ENCODE measurements at regions not wholly inside any gene's neighbourhood (a gene's known extent, or its start where the extent isn't known, plus 50 kb on each side); places are given as distances from the start of the nearest gene placed in this dataset.
"Not testable (repeated sequence)": the region's sequence is repeated elsewhere in the genome, so short reads cannot be mapped to it uniquely, and the experiment has no call there.

DNA sequence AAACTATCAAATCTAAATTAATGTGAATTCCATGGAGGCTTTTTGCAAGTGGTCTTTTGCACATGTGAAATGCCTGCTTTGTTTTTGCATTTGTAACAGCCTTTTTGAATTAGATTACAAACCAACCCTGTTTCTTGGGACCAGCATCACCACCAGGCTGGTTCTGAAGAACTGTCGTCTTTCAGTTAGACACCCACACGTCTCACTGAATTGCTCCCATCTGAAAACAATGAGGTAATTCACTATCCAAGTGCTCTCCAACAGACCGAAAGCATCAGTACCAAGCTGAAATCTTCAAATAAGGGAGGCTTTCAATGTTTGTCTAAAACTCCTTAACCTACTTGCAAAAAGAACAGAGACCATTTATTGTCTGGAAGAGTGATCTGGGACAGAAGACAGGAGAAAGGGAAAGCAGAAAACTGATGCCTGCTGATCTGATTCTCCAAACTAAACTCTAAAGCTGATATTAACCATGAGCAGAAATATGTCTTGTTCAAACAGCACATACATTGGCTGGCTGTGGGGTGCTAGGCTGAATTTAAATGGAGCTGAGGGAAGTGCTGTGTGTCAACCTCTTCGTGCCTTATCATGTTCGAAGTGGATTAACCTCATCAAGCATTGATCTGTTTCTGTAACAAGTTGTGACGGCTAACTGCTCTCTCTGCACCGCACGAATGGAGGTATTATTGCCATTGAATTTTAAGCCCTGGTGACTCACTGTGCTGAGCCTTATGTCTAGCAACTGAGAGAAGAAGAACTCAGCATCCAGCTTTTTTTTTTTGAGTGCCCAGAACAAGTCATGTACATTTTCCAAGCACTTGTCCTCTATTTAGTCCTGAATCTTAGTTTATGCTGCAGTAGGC is 213.7 kb upstream of the P2RY1 start:
- no peak for DNase-seq (ENCODE audit: low spot score)

DNA sequence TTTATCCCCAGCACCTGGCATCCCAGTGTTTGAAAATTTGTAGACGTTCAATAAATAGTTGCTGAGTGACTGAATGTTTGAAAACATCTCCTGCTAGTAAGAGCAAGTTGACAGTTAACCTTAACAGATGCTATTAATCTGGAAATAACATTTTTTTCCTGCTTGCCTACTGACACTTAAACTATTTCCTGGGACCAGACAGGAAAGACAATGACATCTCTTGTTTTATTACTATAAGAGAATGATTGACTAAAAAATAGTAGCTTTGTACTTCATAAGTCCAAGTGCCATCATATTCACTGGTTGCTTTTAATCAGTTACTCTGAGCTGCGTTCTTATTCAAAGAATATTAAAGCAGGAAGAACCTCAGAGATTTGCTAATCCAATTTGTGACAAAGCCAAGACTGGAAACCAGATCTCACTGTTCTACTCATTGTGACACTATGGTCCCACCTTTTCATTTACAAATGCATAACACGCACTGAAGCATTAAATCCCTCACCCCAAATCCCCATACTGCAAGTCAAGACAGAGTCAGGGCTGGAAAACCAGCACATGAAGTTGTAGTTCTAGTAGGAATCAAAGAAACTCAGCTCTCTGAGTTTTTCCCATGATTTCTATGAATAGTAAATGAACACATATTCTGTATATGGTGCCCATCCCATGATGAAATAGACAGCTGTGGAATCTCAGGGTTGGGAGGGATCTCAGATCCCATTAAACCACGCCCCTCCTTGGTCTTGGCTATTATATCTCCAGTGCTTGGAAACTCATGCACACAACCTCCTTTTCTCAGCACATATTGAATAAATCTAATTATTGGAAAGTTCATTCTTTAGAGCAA is 212.7 kb upstream of the P2RY1 start:
- no peak for DNase-seq (ENCODE audit: low spot score)

DNA sequence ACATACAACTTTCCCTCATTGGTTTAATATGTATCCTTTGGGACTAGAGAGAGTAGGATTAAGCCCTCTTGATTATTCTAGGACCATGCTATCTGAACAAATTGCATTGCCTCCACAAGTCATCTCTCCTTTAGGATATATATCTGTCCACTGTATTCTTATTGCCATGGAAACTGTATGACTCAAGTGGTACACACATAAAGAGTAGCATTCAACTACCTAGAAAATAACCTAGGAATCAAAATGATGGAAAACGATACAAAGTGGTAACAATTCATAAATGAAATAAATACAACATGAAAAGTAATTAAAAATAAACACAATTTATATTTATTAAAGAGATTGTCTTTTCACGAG is 212.1 kb upstream of the P2RY1 start:
- no peak for DNase-seq (ENCODE audit: low spot score)

DNA sequence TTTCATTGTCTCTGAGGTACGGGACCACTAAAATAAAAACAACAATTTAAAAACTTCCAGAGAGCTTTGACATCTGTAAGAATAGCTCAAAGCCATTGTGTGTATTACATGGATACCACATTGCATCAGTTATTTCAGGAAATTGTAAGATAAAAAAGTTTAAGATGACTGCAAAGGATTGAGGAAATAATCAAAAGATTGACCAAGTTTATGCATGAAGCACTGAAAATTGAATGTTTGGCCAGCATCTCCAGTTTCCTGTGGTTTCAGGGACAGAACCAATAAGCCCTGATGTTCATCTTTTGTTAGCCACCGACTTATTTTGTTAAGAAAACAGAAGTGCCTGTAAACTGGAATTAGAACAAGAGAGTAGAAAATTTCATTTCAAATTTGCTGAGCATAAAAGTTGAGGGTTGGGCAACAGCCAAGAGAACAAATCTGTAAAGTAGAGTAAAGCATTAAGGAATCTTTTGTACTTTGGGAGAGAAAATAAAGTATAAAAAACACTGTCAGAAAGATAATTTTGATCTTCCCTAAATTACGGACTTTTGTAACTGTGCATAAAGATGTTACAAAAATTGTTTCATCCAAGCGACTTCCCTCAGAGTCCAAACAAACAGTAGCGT is 211.5 kb upstream of the P2RY1 start:
- no peak for DNase-seq (ENCODE audit: low spot score)

DNA sequence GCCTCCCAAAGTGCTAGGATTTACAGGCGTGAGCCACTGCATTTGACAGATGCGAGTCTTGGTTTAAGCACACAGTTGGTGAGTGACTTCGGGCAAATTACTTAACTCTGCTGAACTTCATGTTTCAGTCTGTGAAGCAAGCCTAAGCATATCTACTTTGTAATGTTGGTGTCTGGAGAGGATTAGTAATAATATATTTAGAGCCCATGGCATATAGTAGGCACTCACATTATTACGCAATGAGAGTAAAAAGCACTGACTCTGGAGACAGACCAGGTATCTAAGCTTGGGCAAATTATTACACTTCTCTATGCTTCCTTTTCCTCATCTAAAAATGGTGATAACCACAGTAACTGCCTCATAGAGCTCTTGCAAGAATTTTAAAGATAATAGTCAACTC is 208.7 kb upstream of the P2RY1 start:
- no peak for DNase-seq (ENCODE audit: low spot score)

DNA sequence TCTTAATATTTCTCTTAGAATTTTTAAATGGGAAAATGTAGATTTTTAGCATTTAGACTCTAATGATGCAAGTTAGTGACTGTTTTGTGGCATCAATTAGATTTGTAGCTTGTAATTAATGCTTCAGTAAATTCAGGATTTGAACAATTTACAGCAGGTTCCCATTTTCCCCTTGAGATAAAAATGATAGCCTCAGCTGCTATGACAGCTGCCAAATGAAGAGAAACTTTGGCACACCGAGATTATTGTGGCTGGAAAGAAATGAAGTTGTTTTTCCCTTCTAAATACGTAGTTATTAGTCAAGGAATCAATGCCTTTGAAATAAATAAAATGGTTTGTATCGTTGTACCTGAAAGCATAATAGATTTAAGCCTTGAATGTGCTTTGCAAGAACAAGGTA is 206.4 kb upstream of the P2RY1 start:
- DNase-seq (ENCODE audit: low spot score): no peak

DNA sequence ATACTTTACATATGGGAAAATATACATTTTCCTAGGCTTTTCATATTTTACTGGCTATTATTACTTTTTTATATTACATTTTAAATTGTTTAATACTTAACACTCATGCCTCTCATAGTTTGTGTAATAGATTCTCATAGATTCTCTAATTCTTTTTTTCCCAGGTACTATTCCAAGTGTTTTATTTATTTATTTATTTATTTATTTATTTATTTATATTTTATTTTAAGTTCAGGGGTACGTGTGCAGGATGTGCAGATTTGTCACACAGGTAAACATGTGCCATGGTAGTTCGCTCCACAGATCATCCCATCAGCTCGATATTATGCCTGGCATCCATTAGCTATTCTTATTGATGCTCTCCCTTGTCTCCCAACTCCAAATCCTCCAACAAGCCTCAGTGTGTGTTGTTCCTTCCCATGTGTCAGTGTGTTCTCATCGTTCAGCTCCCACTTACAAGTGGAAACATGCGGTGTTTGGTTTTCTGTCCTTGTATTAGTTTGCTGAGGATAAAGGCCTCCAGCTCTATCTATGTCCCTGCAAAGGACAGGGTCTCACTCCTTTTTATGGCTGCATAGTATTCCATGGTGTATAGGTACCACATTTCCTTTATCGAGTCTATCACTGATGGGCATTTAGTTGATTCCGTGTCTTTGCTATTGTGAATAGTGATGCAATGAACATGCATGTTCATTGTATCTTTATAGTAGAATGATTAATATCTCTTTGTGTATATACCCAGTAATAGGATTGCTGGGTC is 205.4 kb upstream of the P2RY1 start:
- no peak for DNase-seq (ENCODE audit: low spot score)

DNA sequence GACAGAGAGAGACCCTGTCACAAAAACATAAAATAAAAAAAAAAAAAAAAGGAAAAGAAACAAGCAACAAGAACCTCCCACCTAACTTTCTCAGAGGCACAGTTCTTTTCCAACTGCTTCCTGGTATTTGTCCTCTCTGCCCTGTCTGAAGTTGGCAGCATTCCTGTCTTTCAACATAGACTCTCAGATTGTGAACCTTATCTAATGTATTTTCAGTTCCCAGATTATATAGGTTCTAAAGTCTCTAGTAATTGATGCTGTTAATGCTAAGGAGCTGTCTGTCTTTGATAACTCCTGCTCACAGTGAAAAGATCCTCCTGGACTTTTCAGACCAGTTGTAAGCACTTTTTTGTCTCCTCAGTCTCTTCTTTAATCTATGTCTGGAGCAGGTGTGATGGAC is 199.5 kb upstream of the P2RY1 start:
- no peak for DNase-seq (ENCODE audit: low spot score)

DNA sequence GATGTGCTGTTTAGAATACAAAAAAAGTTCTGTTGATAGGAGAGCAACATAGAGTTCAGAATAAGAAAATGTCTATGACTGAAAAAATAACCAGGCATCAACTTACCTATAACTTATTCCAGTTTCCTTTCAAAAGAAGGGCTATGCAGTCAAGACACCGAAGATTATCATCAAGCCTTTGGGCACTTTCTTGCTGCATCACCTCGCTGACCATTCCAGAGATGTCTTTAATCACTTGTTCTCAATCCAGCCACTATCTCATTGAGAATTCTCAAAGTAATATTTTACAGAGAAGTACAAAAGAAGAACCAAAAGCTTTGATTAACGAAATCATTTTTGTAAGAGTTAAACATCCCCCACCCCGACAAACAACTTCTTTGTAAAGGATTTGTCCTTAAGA is 198.3 kb upstream of the P2RY1 start:
- DNase-seq (ENCODE audit: low spot score): no peak

DNA sequence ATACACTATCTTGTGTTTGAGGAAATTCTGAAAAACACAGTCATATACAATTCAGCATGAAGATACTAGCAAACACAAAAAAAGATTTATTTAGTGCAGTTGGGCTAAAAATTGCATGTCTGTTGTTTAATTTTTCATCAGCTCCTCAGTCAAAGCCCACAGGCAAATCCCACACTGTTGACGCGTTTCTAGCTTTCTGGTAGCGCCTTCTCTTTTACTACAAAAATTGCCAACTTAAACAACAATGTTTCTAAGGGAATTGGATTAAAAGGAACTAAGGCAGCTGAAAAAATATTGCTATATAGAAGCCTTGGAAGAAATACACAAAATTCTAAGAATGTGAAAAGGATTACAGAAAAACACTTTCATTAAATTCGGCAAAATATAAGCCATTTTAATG is 196.7 kb upstream of the P2RY1 start:
- no peak for DNase-seq (ENCODE audit: low spot score)

DNA sequence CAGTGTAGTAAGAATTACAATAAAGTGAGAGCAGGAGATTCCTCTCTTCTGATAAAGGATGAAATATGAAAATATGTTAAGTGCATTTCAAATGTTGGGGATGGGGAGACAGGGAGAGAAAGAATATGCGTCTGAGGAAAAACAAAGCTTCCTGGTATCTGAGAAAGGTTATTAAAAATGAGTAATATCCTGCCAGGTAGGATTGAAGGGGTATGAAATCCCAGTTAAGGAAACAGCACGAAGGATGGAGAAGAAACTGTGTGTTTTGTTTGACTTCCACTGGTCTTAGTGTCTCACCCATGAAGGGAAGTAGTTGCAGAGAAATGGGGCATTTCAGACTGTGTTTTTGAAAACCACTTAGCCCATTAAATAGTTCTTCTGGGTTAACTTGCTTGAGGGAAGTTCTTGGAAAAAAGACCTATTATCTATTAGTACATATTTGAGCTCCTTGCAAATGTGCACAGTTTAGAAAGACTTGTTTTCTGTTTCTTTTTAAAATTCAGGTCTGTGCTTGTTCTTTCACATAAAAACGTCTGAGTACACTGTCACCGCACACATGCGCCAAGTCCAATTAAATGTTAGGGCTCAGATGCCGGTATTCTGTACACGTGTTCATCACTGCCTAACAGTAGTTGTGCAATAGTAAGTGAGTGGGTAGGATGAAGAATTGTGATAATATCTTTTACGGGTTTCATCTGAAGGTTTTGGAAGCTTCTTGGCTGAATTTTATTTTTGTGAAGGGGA is 196.1 kb upstream of the P2RY1 start:
- no peak for DNase-seq (ENCODE audit: low spot score)

DNA sequence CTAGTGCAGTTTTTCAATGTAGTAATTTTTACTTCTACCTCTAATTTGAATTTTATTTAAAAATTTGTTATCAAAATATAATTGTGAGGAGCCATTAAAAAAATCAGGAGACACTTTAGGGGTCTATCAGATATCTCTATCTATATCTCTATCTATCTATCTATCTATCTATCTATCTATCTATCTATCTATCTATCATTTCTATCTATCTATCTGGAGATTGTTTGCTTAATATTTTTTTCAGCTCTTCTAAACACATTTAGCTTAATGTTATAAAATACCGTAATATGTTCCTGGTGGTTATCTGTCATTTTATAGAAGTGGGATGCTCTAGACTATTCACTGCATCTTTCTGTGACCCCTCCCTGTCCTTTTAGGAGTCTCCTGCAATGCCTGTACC is 193.7 kb upstream of the P2RY1 start:
- no peak for DNase-seq (ENCODE audit: low spot score)

DNA sequence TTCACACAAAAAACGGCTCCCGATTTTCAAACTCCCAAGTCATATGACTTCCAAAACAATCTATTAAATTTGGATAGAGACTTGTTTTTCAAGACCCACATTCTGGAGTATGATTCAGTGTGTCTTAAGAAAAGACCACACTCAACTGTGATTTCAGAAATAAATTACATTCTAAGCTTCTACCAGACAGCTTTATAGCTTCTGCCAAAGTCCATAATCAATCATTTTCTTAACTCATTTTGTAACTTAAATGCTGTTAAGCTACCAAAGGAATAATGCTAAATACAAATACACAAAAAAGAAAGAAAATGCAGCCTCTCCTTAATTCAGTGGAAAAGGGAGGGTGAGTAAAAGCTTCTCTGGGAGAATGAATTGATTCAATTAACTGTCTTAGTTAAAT is 192.3 kb upstream of the P2RY1 start:
- no peak for DNase-seq (ENCODE audit: low spot score)

DNA sequence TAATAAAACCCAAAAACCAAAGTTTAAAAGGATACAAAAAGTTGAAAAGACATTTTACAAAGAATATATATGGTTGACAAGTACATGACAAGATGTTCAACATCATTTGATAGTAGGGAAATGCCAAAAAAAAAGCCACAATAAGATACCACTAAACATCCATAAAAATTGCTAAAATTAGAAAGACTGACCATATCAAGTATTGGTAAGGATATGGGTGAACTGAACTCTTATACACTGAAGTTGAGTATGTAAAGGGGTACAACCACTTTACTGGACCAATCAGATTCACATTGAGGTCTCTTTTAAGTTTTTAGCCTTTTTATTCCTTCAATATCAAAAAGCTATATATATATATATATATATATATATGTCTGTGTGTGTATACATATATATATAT is 190.5 kb upstream of the P2RY1 start:
- DNase-seq (ENCODE audit: low spot score): no peak

DNA sequence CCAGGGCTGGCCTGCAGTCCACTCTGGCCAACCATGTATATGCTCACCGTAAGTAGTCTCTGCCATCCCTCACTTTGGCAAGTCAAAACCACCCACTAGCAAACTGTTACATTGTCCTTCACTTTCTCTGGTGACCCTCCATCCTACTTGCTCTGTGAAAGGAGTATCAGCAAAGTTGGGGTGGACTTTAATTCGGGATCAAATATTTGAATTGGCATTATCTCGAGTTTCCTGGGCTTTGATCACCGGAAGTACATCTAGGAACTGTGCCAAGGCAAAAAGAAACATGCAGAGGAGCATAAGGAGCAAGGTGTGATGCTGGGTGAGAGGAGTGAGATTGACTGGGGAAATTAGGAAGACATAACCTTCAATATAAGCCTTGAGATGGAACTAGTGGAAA is 188.9 kb upstream of the P2RY1 start:
- DNase-seq (ENCODE audit: low spot score): peak; percentile 17

DNA sequence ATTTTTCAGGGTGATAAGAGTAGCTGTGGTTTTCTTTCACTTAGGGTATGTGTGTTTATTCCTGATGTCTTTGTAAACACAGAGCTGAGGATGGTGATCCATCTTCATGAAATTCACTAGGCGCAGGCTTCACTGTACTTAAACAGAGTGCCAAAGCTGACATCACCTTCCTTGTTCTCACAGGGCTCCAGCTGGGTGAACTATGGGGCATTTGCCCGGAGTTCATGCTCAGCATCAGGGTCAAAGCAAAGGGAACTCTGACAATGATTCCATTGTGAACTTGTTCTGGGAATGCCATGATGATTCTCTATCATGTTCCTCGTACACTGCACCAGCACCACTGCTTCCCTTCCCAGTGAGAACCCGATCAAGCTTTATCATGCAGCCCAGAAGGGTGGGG is 184.8 kb upstream of the P2RY1 start:
- DNase-seq (ENCODE audit: low spot score): no peak

DNA sequence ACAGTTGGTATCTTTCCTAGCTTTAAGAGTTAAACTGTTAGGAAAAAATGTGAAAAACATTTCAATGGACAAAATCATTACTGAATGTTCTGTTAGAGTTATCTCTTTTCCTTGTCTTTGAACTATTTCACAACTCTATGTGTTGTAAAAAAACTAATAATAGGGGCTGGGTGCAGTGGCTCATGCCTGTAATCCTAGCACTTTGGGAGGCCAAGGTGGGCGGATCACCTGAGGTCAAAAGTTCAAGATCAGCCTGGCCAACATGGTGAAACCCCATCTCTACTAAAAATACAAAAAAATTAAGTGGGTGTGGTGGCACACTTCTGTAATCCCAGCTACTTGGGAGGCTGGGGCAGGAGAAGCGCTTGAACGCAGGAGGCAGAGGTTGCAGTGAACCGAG is 184.0 kb upstream of the P2RY1 start:
- not testable (repeated sequence) for DNase-seq (ENCODE audit: low spot score)

DNA sequence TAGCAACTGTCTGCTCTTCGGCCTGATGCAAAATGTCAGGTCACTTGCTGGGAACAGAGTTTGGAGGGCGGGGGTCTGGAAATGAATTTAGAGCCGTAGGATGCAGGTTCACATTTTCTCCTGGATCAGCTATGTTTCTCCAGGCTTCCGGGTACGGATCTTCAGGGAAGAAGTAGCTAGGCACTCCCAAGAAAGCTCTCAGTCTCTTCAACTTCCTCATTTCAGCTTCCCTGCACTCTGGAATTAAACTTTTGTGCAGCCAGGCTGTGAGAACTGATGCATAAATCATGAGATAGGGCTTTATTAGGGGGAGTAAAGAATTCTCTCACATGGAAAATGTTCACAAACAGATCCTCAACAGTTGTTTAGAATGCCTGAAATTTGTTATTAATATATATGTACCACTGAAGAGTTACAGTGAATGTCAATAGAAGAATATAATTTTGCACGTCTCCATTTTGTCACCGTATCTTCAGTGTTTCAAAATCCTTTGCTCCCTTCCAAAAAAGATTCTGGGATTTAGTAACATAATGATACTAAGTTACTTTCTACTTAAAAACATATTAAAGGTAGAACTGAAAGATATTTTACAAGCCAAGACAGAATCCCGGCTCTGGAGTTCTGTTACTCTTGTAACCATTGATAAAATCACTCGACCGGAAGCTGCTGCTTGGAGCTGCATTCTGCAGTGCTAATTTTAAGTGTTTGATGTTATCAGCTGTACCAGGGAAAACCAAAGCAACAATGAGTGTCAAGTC is 178.5 kb upstream of the P2RY1 start:
- no peak for DNase-seq (ENCODE audit: low spot score)

DNA sequence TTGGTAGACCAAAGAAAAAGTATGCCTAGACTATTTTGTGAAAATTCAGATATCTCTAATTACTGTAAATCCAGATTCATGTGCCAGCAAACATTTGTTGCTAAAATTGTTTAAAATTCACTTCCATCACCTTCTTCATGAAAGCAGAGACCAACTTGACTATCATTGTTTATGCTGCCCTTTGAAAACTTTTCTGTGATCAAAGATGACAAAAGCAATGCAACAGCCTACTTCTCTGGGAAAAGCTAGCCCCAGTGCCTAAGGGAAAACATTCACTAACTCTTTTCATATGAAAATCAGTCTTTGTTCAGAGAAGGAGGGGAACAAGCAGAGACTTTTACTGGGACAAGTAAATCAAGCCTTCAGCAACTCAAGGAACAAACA is 178.0 kb upstream of the P2RY1 start:
- DNase-seq (ENCODE audit: low spot score): no peak

DNA sequence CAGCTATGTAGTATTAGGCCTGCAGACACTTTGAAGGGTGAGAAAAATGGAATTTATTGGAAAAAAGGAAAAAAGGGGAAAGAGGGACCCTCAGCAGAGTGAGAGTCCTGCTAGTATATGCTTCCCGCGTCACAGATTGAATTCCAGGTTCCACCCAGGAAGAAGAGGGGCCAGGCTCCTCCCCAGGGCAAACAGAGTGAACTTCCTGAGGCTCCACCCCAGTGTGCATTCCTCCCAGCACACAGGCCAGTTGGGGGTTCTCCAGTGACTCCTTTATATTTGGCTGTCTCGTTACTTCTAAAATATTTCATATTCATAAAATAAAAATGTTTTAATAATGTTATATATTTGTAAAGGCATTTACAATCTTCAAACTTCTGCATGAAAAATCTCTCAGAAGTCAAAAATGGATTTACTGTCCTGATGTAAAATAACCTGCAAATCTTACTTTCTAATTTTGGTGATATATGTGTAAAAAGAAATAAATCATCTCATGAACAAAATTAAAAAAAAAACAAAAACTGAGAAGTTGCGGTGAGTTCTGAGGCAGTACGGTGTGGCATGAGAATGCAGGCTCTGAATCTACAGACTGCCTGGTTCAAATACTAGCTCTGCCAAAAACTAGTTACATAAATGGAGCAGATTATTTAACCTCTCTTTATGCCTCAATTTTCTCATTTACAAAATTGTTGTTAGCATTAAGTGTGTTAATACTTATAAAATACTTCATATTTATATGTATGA is 175.8 kb upstream of the P2RY1 start:
- DNase-seq (ENCODE audit: low spot score): peak; percentile 17

Data from HT-29 (cell line).